ENCODE measurements at regions not wholly inside any gene's neighbourhood (a gene's known extent, or its start where the extent isn't known, plus 50 kb on each side); places are given as distances from the start of the nearest gene placed in this dataset.

GRCh38 chr16:86120201-86121192 is 221.5 kb downstream of the IRF8 start:
- DNase-seq (ENCODE audit: low spot score) = no peak

- DNase-seq (ENCODE audit: low spot score) = no peak
These were observed 222.5 kb downstream of the IRF8 start for GRCh38 chr16:86121374-86122010.

- DNase-seq (ENCODE audit: low spot score) = no peak
These were observed 223.8 kb downstream of the IRF8 start for GRCh38 chr16:86122681-86123342.

- DNase-seq (ENCODE audit: low spot score) = no peak
These were observed 225.4 kb downstream of the IRF8 start for GRCh38 chr16:86124321-86124720.

GRCh38 chr16:86126891-86127290 is 227.9 kb downstream of the IRF8 start:
- no peak for DNase-seq (ENCODE audit: low spot score)

- no peak for DNase-seq (ENCODE audit: low spot score)
These were observed 228.4 kb downstream of the IRF8 start for GRCh38 chr16:86127366-86127765.

GRCh38 chr16:86128246-86128645 is 229.3 kb downstream of the IRF8 start:
- no peak for DNase-seq (ENCODE audit: low spot score)

GRCh38 chr16:86129541-86129940 is 230.6 kb downstream of the IRF8 start:
- no peak for DNase-seq (ENCODE audit: low spot score)

GRCh38 chr16:86133377-86133776 is 234.4 kb downstream of the IRF8 start:
- DNase-seq (ENCODE audit: low spot score) = no peak

- no peak for DNase-seq (ENCODE audit: low spot score)
These were observed 234.9 kb downstream of the IRF8 start for GRCh38 chr16:86133847-86134375.

GRCh38 chr16:86134802-86135461 is 236.0 kb downstream of the IRF8 start:
- no peak for DNase-seq (ENCODE audit: low spot score)

GRCh38 chr16:86137359-86137758 is 238.4 kb downstream of the IRF8 start:
- no peak for DNase-seq (ENCODE audit: low spot score)

- no peak for DNase-seq (ENCODE audit: low spot score)
These were observed 239.4 kb downstream of the IRF8 start for GRCh38 chr16:86138121-86139085.

- DNase-seq (ENCODE audit: low spot score) = no peak
These were observed 243.9 kb downstream of the IRF8 start for GRCh38 chr16:86142801-86143236.

GRCh38 chr16:86143666-86144065 is 244.7 kb downstream of the IRF8 start:
- DNase-seq (ENCODE audit: low spot score) = no peak

- DNase-seq (ENCODE audit: low spot score) = no peak
These were observed 246.7 kb downstream of the IRF8 start for GRCh38 chr16:86145669-86146068.

GRCh38 chr16:86150641-86151238 is 251.8 kb downstream of the IRF8 start:
- DNase-seq (ENCODE audit: low spot score) = no peak

- DNase-seq (ENCODE audit: low spot score) = no peak
These were observed 252.4 kb downstream of the IRF8 start for GRCh38 chr16:86151239-86151851.

- no peak for DNase-seq (ENCODE audit: low spot score)
These were observed 257.2 kb downstream of the IRF8 start for GRCh38 chr16:86156155-86156554.

All from CD4-positive, alpha-beta T cell treated with Interleukin-6 at 100 ng/mL for 8 hours (primary cell).